CD8-positive, alpha-beta memory T cell (primary cell): ENCODE measurements at regions not wholly inside any gene's neighbourhood (a gene's known extent, or its start where the extent isn't known, plus 50 kb on each side); places are given as distances from the start of the nearest gene placed in this dataset.

Experiments used
- CTCF ChIA-PET: fragments of 350-600 bp; sonication (Branson Sonifier 250); formaldehyde crosslinking; loops from one replicate; lab custom pipeline; 2021; ENCODE audit warnings: antibody characterized with exemption; lab: Charles Lee
- POLR2A ChIA-PET: fragments of 350-600 bp; sonication (Branson Sonifier 250); formaldehyde crosslinking; loops from one replicate; lab custom pipeline; 2021; ENCODE audit warnings: antibody characterized with exemption; lab: Charles Lee
- DNase-seq, 5 donors: peaks; one replicate each; pipeline versions ENCODE4 v3.0.0 to v3.0.0-alpha.2; 2020 to 2022; ENCODE audit warnings: mixed read lengths in 1 of 5
- H3K27ac ChIP-seq: one replicate; pipeline ENCODE4 v1.7.0; 2013; ENCODE audit warnings: low read depth, mild to moderate bottlenecking, low read length, moderate library complexity
- H3K27me3 ChIP-seq: 2 replicates; pipeline ENCODE4 v1.7.0; 2013; ENCODE audit warnings: low read length, mild to moderate bottlenecking; ENCODE audit not compliant: insufficient read depth, poor library complexity, severe bottlenecking
- H3K36me3 ChIP-seq: 2 replicates; pipeline ENCODE4 v1.7.0; 2013; ENCODE audit warnings: mild to moderate bottlenecking, low read length, moderate library complexity; ENCODE audit not compliant: insufficient read depth
- H3K4me1 ChIP-seq: 2 replicates; pipeline ENCODE4 v1.7.0; 2013; ENCODE audit warnings: mild to moderate bottlenecking, low read length, moderate library complexity; ENCODE audit not compliant: insufficient read depth
- H3K4me3 ChIP-seq: 2 replicates; pipeline ENCODE4 v1.7.0; 2013; ENCODE audit warnings: mild to moderate bottlenecking, low read length
- H3K9me3 ChIP-seq: 2 replicates; pipeline ENCODE4 v1.7.0; 2013; ENCODE audit warnings: mild to moderate bottlenecking, low read length
- H3K27ac Mint-ChIP-seq, 8 donors: one replicate each; pipeline ENCODE4 v1.8.0; 2020 to 2021; ENCODE audit warnings: mixed read lengths in 8 of 8, mild to moderate bottlenecking in 6 of 8, inconsistent platforms in 3 of 8, moderate library complexity in 3 of 8
- H3K27me3 Mint-ChIP-seq, 2 donors: one replicate each; pipeline ENCODE4 v1.8.0; 2020 to 2021; ENCODE audit warnings: mixed read lengths in 2 of 2, mild to moderate bottlenecking in 1 of 2, moderate library complexity in 1 of 2
- H3K36me3 Mint-ChIP-seq, 3 donors: one replicate each; pipeline ENCODE4 v1.8.0; 2020 to 2021; ENCODE audit warnings: mixed read lengths in 3 of 3, inconsistent platforms in 1 of 3, mild to moderate bottlenecking in 1 of 3
- H3K4me1 Mint-ChIP-seq, 3 donors: one replicate each; pipeline ENCODE4 v1.8.0; 2020 to 2021; ENCODE audit warnings: mixed read lengths in 3 of 3, inconsistent platforms in 1 of 3, mild to moderate bottlenecking in 1 of 3
- H3K4me3 Mint-ChIP-seq, 7 donors: one replicate each; pipeline ENCODE4 v1.8.0; 2020 to 2021; ENCODE audit warnings: mixed read lengths in 7 of 7, mild to moderate bottlenecking in 6 of 7, moderate library complexity in 4 of 7, inconsistent platforms in 2 of 7
- H3K9me3 Mint-ChIP-seq, 5 donors: one replicate each; pipeline ENCODE4 v1.8.0; 2020 to 2022; ENCODE audit warnings: mixed read lengths in 5 of 5, mild to moderate bottlenecking in 3 of 5, moderate library complexity in 2 of 5, inconsistent platforms in 1 of 5

GRCh38 chr13:74771964-74772363 lies 637.8 kb upstream of the KLF12 start:
- Histone ChIP-seq H3K36me3 (no peaks in the 10 kb centered on the region), H3K27me3 (no peaks in the 10 kb centered on the region), H3K9me3 (no peaks in the 10 kb centered on the region), H3K27ac (no peak overlapping the region), H3K4me3 (no peak overlapping the region), H3K4me1 (no peaks in the 10 kb centered on the region)
- ChIA-PET CTCF (no interaction called here), POLR2A (no interaction called here)
- DNase-seq = no peak
- Mint-ChIP-seq H3K4me1 (no peaks in the 10 kb centered on the region), H3K36me3 (no peaks in the 10 kb centered on the region), H3K27ac (no peak overlapping the region), H3K9me3 (no peaks in the 10 kb centered on the region), H3K4me3 (no peak overlapping the region), H3K27me3 (peaks cover 10 to 14% of the 10 kb centered on the region in 2 donors)

GRCh38 chr13:74770361-74770760 lies 636.2 kb upstream of the KLF12 start:
- H3K4me1 Mint-ChIP-seq = no peaks in the 10 kb centered on the region
- no peak overlapping the region for H3K27ac Mint-ChIP-seq
- H3K4me3 Mint-ChIP-seq = no peak overlapping the region
- peaks cover 3 to 11% of the 10 kb centered on the region in 2 donors for H3K27me3 Mint-ChIP-seq
- H3K27me3 ChIP-seq = no peaks in the 10 kb centered on the region
- H3K36me3 Mint-ChIP-seq = no peaks in the 10 kb centered on the region
- ChIA-PET CTCF (no interaction called here), POLR2A (no interaction called here)
- H3K36me3 ChIP-seq = no peaks in the 10 kb centered on the region
- H3K4me3 ChIP-seq = no peak overlapping the region
- DNase-seq = no peak
- no peaks in the 10 kb centered on the region for H3K9me3 ChIP-seq
- H3K4me1 ChIP-seq = no peaks in the 10 kb centered on the region
- H3K9me3 Mint-ChIP-seq = no peaks in the 10 kb centered on the region
- no peak overlapping the region for H3K27ac ChIP-seq

GRCh38 chr13:74769333-74769732 lies 635.1 kb upstream of the KLF12 start:
- Mint-ChIP-seq H3K36me3 (no peaks in the 10 kb centered on the region), H3K27ac (no peak overlapping the region), H3K27me3 (peaks cover 0 to 6% of the 10 kb centered on the region in 2 donors), H3K4me3 (no peak overlapping the region), H3K9me3 (no peaks in the 10 kb centered on the region), H3K4me1 (no peaks in the 10 kb centered on the region)
- Histone ChIP-seq H3K27me3 (no peaks in the 10 kb centered on the region), H3K4me1 (no peaks in the 10 kb centered on the region), H3K36me3 (no peaks in the 10 kb centered on the region), H3K27ac (no peak overlapping the region), H3K4me3 (no peak overlapping the region), H3K9me3 (no peaks in the 10 kb centered on the region)
- DNase-seq = no peak
- CTCF ChIA-PET = no interaction called here
- POLR2A ChIA-PET = no interaction called here

- Histone ChIP-seq H3K27ac (no peak overlapping the region), H3K4me3 (no peak overlapping the region), H3K9me3 (no peaks in the 10 kb centered on the region), H3K4me1 (no peaks in the 10 kb centered on the region), H3K36me3 (no peaks in the 10 kb centered on the region), H3K27me3 (no peaks in the 10 kb centered on the region)
- H3K4me3 Mint-ChIP-seq = no peak overlapping the region
- H3K4me1 Mint-ChIP-seq = no peaks in the 10 kb centered on the region
- H3K36me3 Mint-ChIP-seq = no peaks in the 10 kb centered on the region
- no peaks in the 10 kb centered on the region for H3K9me3 Mint-ChIP-seq
- DNase-seq = no peak
- CTCF ChIA-PET = no interaction called here
- no peak overlapping the region for H3K27ac Mint-ChIP-seq
- POLR2A ChIA-PET = no interaction called here
- peaks cover 0 to under 1% of the 10 kb centered on the region in 2 donors for H3K27me3 Mint-ChIP-seq
These were observed 634.4 kb upstream of the KLF12 start for GRCh38 chr13:74768521-74769085.

GRCh38 chr13:74767050-74767449 lies 632.8 kb upstream of the KLF12 start:
- CTCF ChIA-PET = no interaction called here
- H3K27me3 ChIP-seq = no peaks in the 10 kb centered on the region

GRCh38 chr13:74765955-74766354 lies 631.8 kb upstream of the KLF12 start:
- Mint-ChIP-seq H3K36me3 (no peaks in the 10 kb centered on the region), H3K4me3 (no peak overlapping the region), H3K27ac (no peak overlapping the region), H3K9me3 (no peaks in the 10 kb centered on the region), H3K4me1 (no peaks in the 10 kb centered on the region), H3K27me3 (peaks cover 0 to 3% of the 10 kb centered on the region in 2 donors)
- no peak overlapping the region for H3K27ac ChIP-seq
- no peaks in the 10 kb centered on the region for H3K36me3 ChIP-seq
- H3K27me3 ChIP-seq = no peaks in the 10 kb centered on the region
- no peak for DNase-seq
- H3K9me3 ChIP-seq = no peaks in the 10 kb centered on the region
- no peak overlapping the region for H3K4me3 ChIP-seq
- CTCF ChIA-PET = no interaction called here
- POLR2A ChIA-PET = no interaction called here
- H3K4me1 ChIP-seq = no peaks in the 10 kb centered on the region

More at GRCh38 chr13:74767050-74767449, 632.8 kb upstream of the KLF12 start:
- Histone ChIP-seq H3K4me3 (no peak overlapping the region), H3K9me3 (no peaks in the 10 kb centered on the region), H3K36me3 (no peaks in the 10 kb centered on the region), H3K4me1 (no peaks in the 10 kb centered on the region), H3K27ac (no peak overlapping the region)
- POLR2A ChIA-PET = no interaction called here
- Mint-ChIP-seq H3K27ac (no peak overlapping the region), H3K36me3 (no peaks in the 10 kb centered on the region), H3K4me3 (no peak overlapping the region), H3K9me3 (no peaks in the 10 kb centered on the region), H3K27me3 (no peaks in the 10 kb centered on the region), H3K4me1 (no peaks in the 10 kb centered on the region)
- no peak for DNase-seq

GRCh38 chr13:74761801-74762757 lies 627.9 kb upstream of the KLF12 start:
- DNase-seq = no peak
- CTCF ChIA-PET = interaction anchor here (0.6 kb wide), 1 partner anchor 12 kb away, joined by 3 read pairs; no protein-coding TSS in a partner anchor
- Mint-ChIP-seq H3K4me3 (no peak overlapping the region), H3K27me3 (peaks cover 2 to 3% of the 10 kb centered on the region in 2 donors), H3K4me1 (no peaks in the 10 kb centered on the region), H3K9me3 (no peaks in the 10 kb centered on the region), H3K27ac (no peak overlapping the region), H3K36me3 (no peaks in the 10 kb centered on the region)
- H3K4me1 ChIP-seq = no peaks in the 10 kb centered on the region
- no peaks in the 10 kb centered on the region for H3K9me3 ChIP-seq
- H3K36me3 ChIP-seq = no peaks in the 10 kb centered on the region
- H3K4me3 ChIP-seq = no peak overlapping the region
- H3K27me3 ChIP-seq = no peaks in the 10 kb centered on the region
- no peak overlapping the region for H3K27ac ChIP-seq
- POLR2A ChIA-PET = no interaction called here

GRCh38 chr13:74758188-74758587 lies 624.0 kb upstream of the KLF12 start:
- Histone ChIP-seq H3K4me3 (no peak overlapping the region), H3K27ac (no peak overlapping the region), H3K36me3 (no peaks in the 10 kb centered on the region), H3K9me3 (no peaks in the 10 kb centered on the region), H3K27me3 (no peaks in the 10 kb centered on the region), H3K4me1 (no peaks in the 10 kb centered on the region)
- Mint-ChIP-seq H3K27me3 (peaks cover 3% of the 10 kb centered on the region in 2 donors), H3K4me3 (no peak overlapping the region), H3K36me3 (no peaks in the 10 kb centered on the region), H3K27ac (no peak overlapping the region), H3K4me1 (no peaks in the 10 kb centered on the region), H3K9me3 (no peaks in the 10 kb centered on the region)
- POLR2A ChIA-PET = no interaction called here
- DNase-seq = no peak
- CTCF ChIA-PET = no interaction called here
